ENCODE measurements at regions not wholly inside any gene's neighbourhood (a gene's known extent, or its start where the extent isn't known, plus 50 kb on each side); places are given as distances from the start of the nearest gene placed in this dataset.

GRCh38 chr9:106445107-106445506 is 417.9 kb upstream of the ZNF462 start:
- TF ChIP-seq EZH2 (IDR thresholded peaks at IDR 0.05; ENCODE audit: borderline replicate concordance) (no peak), CTCF (IDR thresholded peaks at IDR 0.05; ENCODE audit: poor library complexity) (no peak), EZH2phosphoT487 (IDR thresholded peaks at IDR 0.05; ENCODE audit: low read depth, severe bottlenecking, unreplicated experiment) (no peak)
- Histone ChIP-seq H3K4me3 (no peak overlapping the region), H3K4me1 (ENCODE audit: insufficient read depth) (no peaks in the 10 kb centered on the region), H4K20me1 (ENCODE audit: insufficient read depth, poor library complexity, severe bottlenecking) (no peaks in the 10 kb centered on the region), H3K36me3 (replicated peaks; ENCODE audit: insufficient read depth, low read depth) (no peaks in the 10 kb centered on the region), H2AFZ (no peak overlapping the region), H3K27me3 (no peaks in the 10 kb centered on the region), H3K79me2 (no peaks in the 10 kb centered on the region), H3K9me3 (ENCODE audit: low read depth) (no peaks in the 10 kb centered on the region), H3K9me2 (replicated peaks; ENCODE audit: insufficient read depth) (no peaks in the 10 kb centered on the region), H3K27ac (no peak overlapping the region), H3K4me2 (no peak overlapping the region)
- DNase-seq (ENCODE audit: low spot score): no peak
- 90% methylated on average over 5 of the region's 5 CpGs for WGBS (ENCODE audit: low lambda C conversion rate, missing lambda C conversion rate)

GRCh38 chr9:106449336-106449927 is 413.5 kb upstream of the ZNF462 start:
- 36% methylated on average over 4 of the region's 4 CpGs for WGBS (ENCODE audit: low lambda C conversion rate, missing lambda C conversion rate)
- Histone ChIP-seq H3K36me3 (replicated peaks; ENCODE audit: insufficient read depth, low read depth) (no peaks in the 10 kb centered on the region), H3K4me3 (no peak overlapping the region), H2AFZ (peak overlapping the region; percentile 21), H3K27me3 (no peaks in the 10 kb centered on the region), H3K79me2 (no peaks in the 10 kb centered on the region), H3K4me1 (ENCODE audit: insufficient read depth) (no peaks in the 10 kb centered on the region), H4K20me1 (ENCODE audit: insufficient read depth, poor library complexity, severe bottlenecking) (no peaks in the 10 kb centered on the region), H3K9me3 (ENCODE audit: low read depth) (no peaks in the 10 kb centered on the region), H3K9me2 (replicated peaks; ENCODE audit: insufficient read depth) (no peaks in the 10 kb centered on the region), H3K27ac (peak overlapping the region; percentile 18), H3K4me2 (peak overlapping the region; percentile 47)
- DNase-seq (ENCODE audit: low spot score): no peak
- TF ChIP-seq CTCF (IDR thresholded peaks at IDR 0.05; ENCODE audit: poor library complexity) (no peak), EZH2phosphoT487 (IDR thresholded peaks at IDR 0.05; ENCODE audit: low read depth, severe bottlenecking, unreplicated experiment) (no peak)

- Histone ChIP-seq H3K9me2 (replicated peaks; ENCODE audit: insufficient read depth) (no peaks in the 10 kb centered on the region), H3K27ac (no peak overlapping the region), H4K20me1 (ENCODE audit: insufficient read depth, poor library complexity, severe bottlenecking) (no peaks in the 10 kb centered on the region), H3K36me3 (replicated peaks; ENCODE audit: insufficient read depth, low read depth) (no peaks in the 10 kb centered on the region), H3K9me3 (ENCODE audit: low read depth) (no peaks in the 10 kb centered on the region), H3K4me3 (no peak overlapping the region), H3K27me3 (no peaks in the 10 kb centered on the region), H3K79me2 (no peaks in the 10 kb centered on the region), H3K4me2 (no peak overlapping the region), H3K4me1 (ENCODE audit: insufficient read depth) (no peaks in the 10 kb centered on the region), H2AFZ (no peak overlapping the region)
- no peak for TF ChIP-seq EZH2phosphoT487 (IDR thresholded peaks at IDR 0.05; ENCODE audit: low read depth, severe bottlenecking, unreplicated experiment)
- TF ChIP-seq EZH2 (IDR thresholded peaks at IDR 0.05; ENCODE audit: borderline replicate concordance): no peak
- no peak for TF ChIP-seq CTCF (IDR thresholded peaks at IDR 0.05; ENCODE audit: poor library complexity)
- DNase-seq (ENCODE audit: low spot score): no peak
These were observed 412.4 kb upstream of the ZNF462 start for GRCh38 chr9:106450549-106450948.

- 86% methylated on average over 1 of the region's 1 CpG for WGBS (ENCODE audit: low lambda C conversion rate, missing lambda C conversion rate)
- Histone ChIP-seq H3K27me3 (no peaks in the 10 kb centered on the region), H3K9me2 (replicated peaks; ENCODE audit: insufficient read depth) (no peaks in the 10 kb centered on the region), H3K4me2 (no peak overlapping the region), H3K4me3 (no peak overlapping the region), H2AFZ (no peak overlapping the region), H3K79me2 (no peaks in the 10 kb centered on the region), H3K4me1 (ENCODE audit: insufficient read depth) (no peaks in the 10 kb centered on the region), H3K36me3 (replicated peaks; ENCODE audit: insufficient read depth, low read depth) (no peaks in the 10 kb centered on the region), H3K27ac (no peak overlapping the region), H3K9me3 (ENCODE audit: low read depth) (no peaks in the 10 kb centered on the region), H4K20me1 (ENCODE audit: insufficient read depth, poor library complexity, severe bottlenecking) (no peaks in the 10 kb centered on the region)
- TF ChIP-seq EZH2phosphoT487 (IDR thresholded peaks at IDR 0.05; ENCODE audit: low read depth, severe bottlenecking, unreplicated experiment): no peak
- no peak for TF ChIP-seq CTCF (IDR thresholded peaks at IDR 0.05; ENCODE audit: poor library complexity)
- TF ChIP-seq EZH2 (IDR thresholded peaks at IDR 0.05; ENCODE audit: borderline replicate concordance): no peak
- no peak for DNase-seq (ENCODE audit: low spot score)
These were observed 411.7 kb upstream of the ZNF462 start for GRCh38 chr9:106451223-106451622.

Data from hepatocyte (in vitro differentiated cells).